GM19395 (cell line): ENCODE measurements at regions not wholly inside any gene's neighbourhood (a gene's known extent, or its start where the extent isn't known, plus 50 kb on each side); places are given as distances from the start of the nearest gene placed in this dataset.

Experiments used
- ATAC-seq: cut with Tn5 transposase; IDR thresholded peaks from one replicate; pipeline ENCODE4 v1.9.1; 2021; ENCODE audit warnings: mild to moderate bottlenecking, moderate library complexity; ENCODE audit not compliant: unreplicated experiment

DNA sequence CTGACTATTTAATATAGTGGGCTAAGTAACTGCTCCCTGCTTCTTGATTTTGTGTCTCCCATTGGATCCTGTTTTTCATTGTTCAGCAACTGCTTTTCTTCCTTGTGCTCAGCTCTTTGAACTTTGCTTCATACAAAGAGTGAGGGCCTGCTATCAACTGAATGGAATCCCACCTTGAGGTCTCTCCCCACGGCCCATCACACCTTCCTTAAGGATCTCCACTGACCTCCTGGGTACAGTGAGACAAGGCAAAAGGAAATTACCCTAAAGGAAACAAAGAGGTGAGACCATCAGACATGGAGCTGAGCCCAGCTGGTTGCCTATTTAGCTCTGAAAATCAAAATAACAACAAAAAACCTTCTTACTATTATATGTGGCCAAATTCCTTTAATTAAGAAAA, 91.3 kb upstream of the RPL34 start:
- ATAC-seq, result no peak

DNA sequence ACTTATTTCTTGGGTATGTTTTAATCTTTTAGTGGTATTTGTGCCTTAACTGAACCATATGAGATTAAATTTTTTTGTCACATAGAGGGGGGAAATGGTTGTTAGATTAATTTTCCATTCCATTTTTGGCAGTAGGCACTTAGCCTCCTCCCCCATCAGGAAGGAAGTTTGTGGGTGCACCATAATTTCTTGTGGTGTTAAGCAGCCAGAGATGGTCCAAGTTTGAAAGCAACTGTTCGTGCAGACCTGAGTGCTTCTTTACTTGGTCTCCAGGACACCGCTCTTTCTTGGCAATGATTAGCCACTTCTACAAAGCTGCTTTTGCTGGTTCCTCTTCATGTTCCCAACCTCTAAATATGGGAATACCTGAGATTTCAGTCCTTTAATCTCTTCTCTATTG, 92.7 kb upstream of the RPL34 start:
- ATAC-seq, result peak; percentile 77

DNA sequence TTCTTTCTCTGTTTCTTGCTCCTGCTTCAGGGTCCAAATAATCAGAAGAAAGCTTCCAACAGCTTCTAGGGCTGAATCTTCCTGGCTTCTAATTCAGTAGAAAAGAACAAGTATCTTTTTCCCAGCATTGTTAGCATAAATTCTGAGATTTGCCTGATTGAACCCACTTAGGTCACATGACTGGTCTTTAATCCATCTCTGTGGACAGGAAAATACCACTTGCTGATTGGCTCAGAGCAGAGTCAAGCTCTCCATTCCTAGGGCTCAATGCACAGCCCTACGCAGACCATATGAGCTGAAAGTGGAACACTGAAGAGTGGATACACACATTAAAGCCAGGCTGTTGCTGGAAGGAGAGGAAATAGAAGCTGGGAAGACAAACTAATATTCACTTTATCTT, 99.6 kb upstream of the RPL34 start:
- ATAC-seq, result no peak

DNA sequence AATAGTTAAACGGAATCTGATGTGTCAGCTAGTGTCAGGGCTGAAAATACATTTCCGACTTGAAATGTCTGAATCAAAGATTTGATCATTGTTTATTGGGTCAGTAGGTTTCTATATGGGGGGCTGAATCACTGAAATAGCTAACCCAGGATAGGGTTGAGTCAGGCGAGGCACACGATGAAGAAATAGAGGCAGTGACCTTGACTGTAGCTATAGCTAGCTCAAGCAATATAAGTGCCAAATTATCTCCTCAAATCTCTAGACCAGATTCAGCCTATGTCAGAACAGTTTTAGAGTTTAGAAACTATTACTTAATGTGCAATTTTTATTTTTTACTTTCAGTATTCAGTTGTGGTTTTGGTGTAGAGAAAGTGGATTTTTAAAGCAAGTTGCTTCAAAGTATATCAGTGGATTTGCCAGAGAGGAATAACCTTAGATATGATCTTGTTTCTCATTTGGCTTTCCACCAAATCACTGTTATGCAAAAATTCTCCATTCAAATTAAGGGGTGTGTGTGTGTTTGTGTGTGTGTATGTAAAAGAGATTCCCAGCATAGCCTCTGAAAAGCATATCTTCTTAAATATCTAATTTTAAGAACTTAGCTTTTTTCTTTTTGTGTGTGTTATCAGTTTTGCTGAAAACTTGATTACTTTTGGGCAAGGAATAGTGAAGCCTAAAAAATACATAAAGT, 100.3 kb upstream of the RPL34 start:
- no peak for ATAC-seq

DNA sequence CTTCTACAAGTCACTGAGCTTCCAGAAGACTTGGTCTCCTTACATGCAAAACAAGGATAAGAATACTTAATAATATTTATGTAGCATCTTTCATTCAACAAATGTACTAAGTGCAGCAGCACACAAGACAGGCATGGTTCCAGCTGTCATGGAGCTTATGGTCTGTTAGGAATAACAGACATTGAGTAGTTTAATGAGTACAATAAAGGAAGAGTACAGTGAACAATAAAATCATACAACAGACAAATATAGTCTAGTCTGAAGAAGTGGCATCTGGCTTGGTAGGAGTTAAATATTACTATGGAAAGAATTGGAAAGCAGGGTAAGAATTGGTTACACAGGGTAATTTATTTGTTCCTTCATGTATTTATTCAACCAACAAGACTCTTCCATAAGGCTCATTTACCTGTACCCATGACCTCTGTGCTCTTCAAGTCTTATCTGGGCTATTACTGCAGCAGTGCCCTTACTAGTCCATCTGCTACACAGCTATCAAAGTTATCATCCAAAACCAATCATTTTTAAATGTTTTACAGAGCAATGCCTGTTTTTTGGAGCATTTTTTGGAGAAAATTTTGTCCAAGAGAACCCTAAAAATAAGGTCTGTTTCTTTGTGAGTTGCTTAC, 101.1 kb upstream of the RPL34 start:
- no peak for ATAC-seq

DNA sequence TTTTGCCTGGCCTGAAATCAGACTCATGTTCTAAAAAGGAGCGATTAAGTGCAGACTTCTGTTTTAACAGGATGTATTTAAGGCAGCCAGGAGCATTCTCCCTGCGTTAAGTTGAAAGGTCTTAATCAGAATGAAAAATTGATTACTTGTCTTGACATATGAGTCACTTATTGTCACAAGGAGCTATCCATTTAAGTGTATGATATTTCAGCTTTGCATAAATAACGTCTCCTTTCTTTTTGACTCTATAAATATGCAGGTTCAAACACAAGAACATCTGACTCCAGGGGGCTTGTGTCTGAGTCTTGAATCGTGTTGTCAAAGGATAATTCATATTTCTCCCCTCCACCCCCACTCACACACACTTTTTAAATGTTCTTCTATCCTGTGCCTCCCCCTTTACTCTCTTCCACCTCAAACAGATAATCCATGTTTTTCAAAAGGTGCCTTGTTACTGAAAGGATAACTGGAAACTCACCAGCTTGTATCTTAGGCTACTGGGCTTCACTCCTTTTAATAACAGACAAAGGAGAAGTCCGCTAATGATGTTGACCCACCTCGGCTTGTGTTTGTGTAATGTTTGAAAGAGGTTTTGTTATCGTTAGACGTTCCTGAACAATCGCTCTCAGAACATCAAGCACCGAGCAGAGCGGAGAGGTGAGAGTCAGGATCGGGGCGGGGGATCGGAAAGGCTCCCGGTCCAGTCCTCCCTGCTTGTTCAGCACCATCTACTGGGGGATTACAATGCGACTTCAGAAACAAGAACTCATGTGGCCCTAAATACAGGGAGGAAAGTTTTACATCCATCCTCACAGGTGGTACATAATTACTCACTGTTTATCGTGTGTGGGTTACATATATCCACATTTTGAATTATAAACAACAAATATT, 107.5 kb upstream of the RPL34 start:
- no peak for ATAC-seq

DNA sequence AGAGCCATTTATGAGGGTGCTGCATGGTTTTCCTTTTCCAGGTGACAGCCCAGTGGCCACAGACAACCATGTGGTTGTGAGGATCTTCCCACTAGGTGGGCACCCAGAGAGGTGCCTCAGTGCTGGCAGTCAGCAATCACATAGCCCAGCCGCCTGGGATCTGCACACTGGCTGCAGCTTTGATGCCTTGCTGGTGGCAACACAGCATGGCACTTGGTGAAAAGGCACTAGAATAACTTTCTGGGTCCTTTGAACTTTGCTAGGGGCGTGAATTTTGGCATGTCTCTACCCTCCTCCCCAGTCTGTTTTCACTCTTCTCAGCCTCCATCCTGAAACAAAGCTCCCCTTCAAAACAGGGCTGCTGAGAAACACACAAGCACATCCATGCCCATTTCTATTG, 108.8 kb upstream of the RPL34 start:
- no peak for ATAC-seq

DNA sequence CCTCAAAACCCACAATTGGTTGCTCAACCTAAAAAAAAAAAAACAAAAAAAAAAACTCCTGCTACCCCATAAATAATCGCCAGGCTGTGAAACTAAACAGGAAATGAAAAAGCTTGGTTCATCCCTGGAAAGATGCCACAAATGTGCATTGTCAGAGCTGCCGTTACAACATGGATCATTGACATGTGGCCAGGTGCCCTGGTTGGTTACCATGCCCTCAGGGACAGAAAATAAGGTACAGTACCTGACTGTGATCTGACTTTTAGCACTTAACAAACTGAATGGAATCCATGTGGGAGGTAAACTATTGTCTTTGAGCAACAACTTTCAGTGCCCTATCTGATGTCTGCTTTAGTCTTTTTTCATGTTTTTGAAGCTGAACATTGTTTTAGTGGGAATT, 118.0 kb upstream of the RPL34 start:
- no peak for ATAC-seq

DNA sequence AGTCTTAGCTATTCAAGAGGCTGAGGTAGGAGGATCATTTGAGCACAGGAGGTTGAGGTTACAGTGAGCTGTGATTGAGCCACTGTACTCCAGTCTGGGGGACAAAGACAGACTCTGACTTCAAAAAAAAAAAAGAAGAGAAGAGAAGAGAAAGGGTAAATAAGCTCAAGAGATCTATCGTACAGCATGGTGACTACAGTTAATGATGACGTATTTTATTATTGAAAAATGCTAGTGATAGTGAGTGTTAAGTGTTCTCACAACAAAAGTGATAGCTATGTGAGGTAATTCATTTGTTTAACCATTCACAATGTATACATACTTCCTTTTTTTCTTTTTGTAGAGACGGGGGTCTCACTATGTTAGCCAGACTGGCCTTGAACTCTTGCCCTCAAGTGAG, 121.5 kb upstream of the RPL34 start:
- no peak for ATAC-seq

DNA sequence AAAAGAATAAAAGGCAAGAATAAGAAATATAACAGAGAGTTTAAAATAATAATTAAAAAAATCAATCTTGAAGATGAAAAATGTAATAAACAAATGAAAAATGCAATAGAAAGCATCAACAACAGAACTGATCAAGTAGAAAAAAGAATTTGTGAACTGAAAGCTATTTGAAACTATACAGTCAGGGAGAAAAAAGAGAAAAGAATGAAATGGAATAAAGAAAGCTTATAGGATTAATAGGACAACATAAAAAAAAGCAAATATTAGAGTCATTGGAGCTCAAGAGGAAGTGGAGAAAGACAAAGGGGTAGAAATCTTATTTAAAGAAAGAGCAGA, 126.8 kb upstream of the RPL34 start:
- ATAC-seq, result no peak

DNA sequence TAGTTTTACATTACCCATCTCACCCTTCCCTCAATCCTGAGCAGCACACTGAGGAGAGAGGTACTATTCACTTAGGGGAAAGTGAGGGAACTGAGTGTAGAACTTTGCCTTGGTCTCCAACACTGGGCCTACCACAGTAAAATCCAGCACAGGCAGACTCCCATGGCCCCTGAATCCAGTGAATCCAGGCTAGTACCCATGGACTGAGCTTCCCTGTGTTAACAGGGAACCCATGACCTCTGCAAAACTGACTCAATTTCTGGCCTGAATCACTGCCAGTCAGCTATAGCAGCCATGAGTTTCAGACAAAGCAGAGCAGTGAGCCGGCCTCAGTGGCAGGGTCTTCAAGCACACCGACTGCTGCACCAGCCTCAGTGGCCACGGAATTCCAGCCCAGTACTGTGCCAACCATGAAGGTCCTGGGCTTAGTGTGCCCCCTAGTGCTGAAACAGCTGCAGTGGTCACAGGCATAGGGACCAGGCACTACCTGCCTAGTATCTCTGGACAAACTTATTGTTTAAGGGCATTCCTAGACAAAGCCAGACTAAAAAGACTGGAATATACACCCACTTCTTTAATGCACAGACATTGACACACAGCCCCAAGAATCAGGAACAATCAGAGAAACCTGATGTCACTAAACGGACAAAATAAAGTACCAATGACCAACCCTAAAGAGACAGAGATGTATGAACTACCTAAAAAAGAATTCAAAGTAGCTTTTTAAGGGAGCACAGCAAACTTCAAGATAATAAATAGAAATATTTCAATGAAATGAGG, 127.4 kb upstream of the RPL34 start:
- no peak for ATAC-seq

DNA sequence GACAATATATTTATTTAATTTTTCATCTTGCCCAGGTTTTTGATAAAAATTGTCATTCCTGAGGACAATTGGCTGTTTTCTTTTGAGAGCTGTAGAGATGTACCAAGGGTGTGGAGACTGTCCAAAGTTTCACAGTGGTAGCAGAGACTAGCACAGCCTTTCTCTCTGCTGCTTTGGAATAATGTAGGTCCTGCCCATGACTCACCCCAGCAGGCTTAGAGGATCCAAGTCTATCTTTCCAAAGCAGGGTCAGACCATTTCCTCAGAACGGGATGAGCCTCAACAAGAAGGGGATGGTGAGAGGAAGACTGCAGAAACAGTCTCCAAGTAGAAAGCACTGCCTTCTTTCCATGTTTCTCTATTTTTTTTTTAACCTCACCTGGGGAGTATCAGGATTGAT, 131.5 kb upstream of the RPL34 start:
- ATAC-seq, result no peak

DNA sequence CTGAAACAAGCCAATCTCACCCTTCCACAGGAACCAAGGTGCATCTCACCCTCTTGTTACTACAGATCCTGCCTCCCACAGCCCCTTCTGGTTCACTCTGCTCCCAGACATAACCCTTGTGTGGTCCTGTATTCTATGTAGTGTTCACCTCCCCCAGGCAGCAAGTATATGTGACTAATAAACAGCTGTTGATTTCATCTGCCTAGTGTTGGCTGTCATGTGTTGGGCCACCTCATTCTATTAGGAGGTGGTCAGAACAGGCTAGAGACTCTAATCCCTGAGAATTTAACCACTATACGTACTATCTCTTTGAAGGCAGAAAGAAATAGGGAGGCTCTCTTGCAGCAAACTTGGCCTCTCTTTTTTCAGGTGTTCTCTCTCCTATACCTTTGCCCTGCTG, 134.3 kb upstream of the RPL34 start:
- no peak for ATAC-seq

DNA sequence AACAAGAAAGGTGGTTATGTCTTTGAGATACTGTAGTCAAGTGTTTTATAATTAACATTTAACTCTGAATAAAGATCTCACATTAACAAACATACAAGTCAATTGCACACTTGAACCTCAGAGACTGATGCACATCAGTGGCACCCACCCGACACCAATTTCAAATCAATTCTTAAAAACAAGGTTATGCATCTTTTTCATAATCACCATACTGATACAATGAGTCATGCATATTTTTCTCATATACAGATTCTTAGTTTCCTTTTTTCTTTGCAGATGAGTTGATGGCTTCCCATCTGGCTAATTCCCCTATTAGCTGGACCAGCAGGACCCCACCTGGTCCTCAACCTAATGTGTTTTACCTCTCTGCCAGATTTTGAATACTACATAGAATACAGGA, 136.2 kb upstream of the RPL34 start:
- ATAC-seq, result no peak

DNA sequence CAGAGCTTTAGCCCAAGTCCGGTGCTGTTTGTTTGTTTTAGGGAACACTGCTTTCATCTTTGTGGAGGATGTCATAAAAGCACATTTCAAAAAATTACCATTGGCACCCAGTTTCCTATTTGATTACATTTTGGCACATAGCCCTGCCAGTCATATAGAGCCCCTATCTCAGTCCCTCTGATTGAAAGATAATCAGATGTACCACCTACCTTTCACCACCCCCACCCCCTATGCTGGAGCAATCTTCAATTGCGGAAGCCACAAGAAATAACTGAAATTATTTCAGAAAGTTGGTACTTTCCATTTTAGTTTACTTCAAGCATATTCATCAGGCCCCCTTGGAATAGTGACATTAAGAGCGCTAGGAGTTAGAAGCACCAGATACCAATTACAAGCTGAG, 136.7 kb upstream of the RPL34 start:
- no peak for ATAC-seq

DNA sequence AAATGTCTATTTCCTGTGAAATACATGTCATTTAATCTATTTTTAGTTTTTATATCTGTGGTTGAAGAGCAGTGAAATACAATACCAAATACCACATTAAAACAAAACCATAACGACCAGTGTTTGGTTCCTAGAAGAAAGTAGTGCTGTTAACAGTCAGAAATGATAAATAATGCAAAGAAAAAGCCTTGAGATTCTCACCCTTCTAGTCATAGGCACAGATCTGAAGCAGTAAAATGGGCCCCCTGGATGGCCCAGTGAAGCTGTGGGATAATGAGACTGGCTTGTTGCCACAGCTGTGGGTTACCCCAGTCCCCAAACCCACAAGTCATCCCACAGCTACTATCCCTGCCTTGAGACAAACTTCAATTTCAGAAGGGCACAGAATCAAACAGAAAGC, 137.3 kb upstream of the RPL34 start:
- no peak for ATAC-seq

DNA sequence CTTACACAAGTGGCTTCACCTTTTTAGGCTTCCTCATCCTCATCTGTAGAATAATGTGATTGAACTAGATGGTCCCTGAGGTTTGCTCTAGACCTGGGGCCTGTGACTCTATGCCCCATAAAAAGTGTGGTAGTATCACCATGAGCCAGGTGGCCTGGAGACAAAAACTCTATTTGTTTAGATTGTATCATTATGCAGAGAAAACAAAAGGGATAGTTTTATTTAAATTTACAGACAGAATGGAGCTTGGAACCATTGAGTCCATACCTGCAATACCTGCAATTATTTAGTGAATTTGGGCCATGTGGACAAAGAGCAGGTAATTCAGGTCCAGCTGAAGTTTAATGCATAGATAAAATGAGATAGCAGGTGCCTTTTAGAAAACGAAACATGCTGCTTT, 139.5 kb upstream of the RPL34 start:
- ATAC-seq, result no peak

DNA sequence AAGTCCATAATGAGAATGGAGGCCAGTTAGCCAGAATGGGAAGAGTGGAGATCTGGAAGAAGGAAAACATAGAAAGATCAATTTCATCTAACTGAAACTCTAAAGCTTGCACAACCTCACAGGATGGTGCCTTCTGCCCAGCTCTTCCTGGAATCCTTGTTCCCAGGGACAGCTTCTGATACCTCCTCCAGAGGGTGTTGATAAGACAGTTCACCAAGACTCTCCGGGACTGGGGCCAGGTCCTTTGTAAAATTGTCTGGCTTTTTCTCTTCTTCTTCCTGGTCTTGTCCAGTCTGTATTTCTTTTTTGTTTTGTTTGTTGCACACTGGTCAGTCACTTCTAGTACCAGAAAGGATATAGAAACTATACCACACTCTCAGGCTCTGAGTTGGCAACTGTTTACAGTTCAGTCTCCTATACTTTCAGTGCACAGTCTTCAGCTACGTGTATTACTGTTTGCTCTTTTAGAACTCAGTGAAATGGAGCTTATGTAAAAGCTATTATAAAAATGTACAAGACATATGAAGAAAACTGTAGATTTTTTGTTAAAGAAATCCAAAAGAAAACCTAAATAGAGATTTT, 142.8 kb upstream of the RPL34 start:
- no peak for ATAC-seq

DNA sequence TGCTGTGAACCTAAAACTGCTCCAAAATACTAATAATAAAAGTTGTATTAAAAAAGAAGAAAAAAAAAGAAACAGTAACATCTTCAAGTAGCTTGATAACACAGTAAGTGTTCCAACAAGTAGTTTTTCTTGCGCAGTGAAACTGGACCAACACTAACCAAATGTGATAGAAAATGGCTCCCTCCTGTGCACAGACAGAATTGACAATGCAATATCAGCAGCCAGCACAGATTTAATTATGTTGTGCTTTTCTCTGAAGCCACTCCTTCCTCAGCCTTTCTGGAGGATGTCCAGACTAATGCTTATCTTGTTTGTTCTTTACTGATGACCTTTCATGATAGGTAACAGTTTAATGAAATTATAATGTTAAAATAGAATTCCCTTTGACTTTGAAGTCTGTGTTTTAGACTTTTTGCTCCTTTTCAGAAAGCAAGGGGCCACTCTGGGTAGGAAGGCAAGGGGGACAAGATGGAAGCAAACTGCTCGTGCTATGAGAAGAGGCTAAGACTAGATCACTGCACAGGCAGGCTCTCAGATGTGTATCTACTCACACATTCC, 147.1 kb upstream of the RPL34 start:
- no peak for ATAC-seq

DNA sequence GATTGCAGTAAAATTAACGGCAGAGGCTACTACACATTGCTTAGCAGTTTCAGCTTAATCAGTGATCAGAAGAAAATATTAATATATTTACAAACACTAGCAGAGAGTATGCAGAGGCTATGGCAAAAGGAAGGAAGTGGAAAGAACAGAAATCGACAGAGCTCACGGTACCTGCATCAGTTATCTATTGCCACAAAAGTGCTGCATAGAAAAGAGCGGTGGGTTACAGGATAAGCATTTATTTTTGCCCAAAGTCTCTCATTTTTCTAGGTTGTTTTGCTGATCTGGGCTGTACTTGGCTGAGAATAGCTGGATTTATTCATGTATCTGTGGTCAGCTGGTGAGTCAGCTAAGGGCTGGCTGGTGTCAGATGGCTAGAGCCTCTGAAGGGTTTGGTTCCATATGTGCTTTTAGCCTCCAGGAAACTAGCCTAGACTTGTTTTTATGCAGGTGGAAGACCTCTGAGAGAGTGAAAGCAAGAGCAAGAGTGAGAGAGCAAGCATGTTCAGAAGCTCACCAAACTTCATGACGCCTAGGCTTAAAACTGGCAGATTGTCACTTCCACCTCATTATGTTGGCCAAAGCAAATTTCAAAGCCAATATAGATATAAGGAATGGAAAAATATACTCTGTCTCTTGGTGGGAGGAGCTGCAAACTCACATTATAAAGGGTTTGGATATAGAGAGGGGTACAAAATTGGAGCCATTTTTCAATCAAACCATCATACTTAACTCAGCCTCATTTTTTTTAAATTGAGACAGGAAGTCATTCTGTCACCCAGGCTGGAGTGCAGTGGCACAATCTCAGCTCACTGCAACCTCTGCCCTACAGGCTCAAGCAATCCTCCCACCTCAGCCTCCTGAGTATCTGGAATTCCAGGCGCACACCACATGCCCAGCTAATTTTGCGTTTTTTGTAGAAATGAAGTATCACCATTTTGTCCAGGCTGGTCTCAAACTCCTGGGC, 153.2 kb upstream of the RPL34 start:
- ATAC-seq, result peak; percentile 98
